ENCODE measurements at regions not wholly inside any gene's neighbourhood (a gene's known extent, or its start where the extent isn't known, plus 50 kb on each side); places are given as distances from the start of the nearest gene placed in this dataset.

DNA sequence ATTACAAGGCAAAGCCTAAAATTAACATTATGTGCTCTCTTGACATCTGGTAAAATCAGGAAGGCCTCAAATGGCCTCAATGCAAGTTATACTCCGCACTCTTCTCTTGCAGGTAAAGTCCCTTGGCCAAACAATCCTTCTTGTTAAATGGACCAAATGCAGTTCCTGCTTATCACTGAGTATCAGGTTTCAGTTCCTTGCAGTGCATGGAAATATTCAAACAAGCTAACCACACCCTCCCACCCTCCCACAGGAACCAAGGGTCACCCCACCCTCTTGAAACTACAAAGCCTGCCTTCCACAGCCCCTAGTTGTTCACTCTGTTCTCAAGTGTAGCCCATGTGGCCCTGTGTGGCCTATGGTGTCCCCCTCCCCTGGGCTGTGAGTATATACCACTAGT, 171.9 kb upstream of the CADPS start:
- TF ChIP-seq, protein P1, sequence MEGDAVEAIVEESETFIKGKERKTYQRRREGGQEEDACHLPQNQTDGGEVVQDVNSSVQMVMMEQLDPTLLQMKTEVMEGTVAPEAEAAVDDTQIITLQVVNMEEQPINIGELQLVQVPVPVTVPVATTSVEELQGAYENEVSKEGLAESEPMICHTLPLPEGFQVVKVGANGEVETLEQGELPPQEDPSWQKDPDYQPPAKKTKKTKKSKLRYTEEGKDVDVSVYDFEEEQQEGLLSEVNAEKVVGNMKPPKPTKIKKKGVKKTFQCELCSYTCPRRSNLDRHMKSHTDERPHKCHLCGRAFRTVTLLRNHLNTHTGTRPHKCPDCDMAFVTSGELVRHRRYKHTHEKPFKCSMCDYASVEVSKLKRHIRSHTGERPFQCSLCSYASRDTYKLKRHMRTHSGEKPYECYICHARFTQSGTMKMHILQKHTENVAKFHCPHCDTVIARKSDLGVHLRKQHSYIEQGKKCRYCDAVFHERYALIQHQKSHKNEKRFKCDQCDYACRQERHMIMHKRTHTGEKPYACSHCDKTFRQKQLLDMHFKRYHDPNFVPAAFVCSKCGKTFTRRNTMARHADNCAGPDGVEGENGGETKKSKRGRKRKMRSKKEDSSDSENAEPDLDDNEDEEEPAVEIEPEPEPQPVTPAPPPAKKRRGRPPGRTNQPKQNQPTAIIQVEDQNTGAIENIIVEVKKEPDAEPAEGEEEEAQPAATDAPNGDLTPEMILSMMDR (IDR thresholded peaks at IDR 0.05; ENCODE audit: insufficient read depth, low read depth, low read length, missing control alignments) = no peak
- no peak overlapping the region for H3K4me3 ChIP-seq (ENCODE audit: low read depth, low read length)
- no peak for DNase-seq (ENCODE audit: low read depth)

DNA sequence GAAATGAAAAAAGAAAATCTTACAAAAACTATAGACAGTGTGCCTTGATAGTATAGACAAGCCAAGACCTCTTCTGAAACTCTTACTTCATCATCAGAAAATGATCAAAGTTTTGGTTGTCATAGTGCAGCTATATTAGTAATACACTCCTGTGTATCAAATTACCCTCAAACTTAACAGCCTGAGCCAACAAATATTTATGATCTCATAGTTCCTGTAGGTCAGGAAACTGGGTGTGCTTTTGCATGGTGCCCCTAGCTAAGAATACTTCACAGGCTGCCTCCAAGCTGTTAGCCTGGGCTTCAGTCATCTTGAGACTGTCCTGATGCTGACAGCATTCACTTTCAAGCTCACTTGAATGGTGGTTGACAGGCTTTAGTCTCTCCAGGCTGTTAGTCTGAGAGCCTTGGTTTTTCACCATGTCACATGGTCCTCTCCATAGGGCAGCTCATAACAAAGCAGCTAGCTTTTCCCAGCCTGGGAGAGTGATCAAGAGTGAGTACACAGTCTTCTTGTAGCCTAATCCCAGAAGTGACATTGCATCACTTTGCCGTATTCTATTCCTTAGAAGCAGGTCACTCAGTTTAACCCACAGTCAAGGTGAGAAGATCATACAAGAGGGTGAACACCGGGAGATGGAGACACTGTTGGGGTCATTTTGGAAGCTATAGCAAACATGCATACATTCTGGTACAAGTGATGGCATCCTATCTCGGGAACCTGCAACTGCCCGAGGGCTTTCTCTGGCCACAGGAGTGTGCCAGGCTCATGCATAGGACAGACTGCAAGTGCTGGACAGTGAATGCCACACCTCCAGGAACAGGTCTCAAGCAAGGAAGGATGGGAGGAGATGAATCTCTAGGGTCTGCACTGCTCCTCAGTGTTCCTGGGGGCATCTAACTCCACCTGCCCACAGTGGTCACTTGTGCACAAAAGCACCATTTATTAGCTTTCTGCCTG, 173.4 kb upstream of the CADPS start:
- H3K4me3 ChIP-seq (ENCODE audit: low read depth, low read length) = no peak overlapping the region
- TF ChIP-seq, protein P1 (IDR thresholded peaks at IDR 0.05; ENCODE audit: insufficient read depth, low read depth, low read length, missing control alignments) = no peak
- no peak for DNase-seq (ENCODE audit: low read depth)

DNA sequence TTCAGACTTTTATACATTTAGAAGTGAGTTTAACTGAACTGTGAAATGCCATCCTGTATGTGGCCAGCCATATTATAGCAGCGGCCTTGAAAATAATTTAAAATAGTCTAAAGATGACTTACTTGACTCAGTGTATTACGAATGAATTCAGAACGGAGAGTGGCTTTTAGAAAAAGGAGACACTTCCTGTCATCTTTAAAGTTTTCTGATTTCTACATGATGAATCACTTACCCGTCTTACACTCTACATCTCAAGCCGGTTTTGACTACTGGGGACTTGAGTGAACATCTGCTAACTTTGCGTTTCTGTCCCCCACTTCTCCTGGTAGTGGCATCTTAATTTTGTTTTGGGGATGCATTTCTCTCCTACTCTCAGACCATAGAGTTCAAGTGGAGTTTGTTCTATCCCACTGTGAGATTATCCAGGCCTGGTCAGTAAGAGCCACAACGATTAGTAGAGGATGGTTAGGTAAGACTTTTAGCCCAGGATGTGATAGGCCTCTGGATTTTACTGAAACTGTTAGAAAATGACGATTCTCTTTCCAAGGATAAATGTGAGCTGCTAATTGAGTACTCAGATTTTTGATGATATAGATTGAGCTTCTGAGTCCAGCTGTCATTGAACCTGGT, 175.4 kb upstream of the CADPS start:
- TF ChIP-seq, protein P1 (IDR thresholded peaks at IDR 0.05; ENCODE audit: insufficient read depth, low read depth, low read length, missing control alignments) = no peak
- no peak for DNase-seq (ENCODE audit: low read depth)
- H3K4me3 ChIP-seq (ENCODE audit: low read depth, low read length) = no peak overlapping the region

DNA sequence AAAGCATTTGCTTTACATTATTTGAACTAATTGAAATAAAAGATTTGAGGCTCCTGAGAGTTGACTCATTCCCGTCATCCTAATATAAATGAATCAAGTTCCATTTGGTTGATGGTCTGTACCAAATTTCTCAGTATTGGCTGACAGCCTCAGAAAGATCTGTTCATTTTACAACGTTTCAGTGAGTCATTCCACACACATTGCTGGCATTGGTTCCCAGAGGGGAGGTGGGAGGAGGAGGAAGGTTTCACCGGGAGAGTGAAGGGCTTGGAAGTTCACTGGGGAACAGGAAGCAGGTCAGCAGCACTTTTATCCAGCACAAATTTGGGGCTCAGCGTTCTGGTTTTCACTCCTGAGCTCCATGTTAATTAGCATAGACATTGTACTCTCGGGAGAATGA, 176.7 kb upstream of the CADPS start:
- TF ChIP-seq, protein P1 (IDR thresholded peaks at IDR 0.05; ENCODE audit: insufficient read depth, low read depth, low read length, missing control alignments) = no peak
- DNase-seq (ENCODE audit: low read depth) = no peak
- no peak overlapping the region for H3K4me3 ChIP-seq (ENCODE audit: low read depth, low read length)

DNA sequence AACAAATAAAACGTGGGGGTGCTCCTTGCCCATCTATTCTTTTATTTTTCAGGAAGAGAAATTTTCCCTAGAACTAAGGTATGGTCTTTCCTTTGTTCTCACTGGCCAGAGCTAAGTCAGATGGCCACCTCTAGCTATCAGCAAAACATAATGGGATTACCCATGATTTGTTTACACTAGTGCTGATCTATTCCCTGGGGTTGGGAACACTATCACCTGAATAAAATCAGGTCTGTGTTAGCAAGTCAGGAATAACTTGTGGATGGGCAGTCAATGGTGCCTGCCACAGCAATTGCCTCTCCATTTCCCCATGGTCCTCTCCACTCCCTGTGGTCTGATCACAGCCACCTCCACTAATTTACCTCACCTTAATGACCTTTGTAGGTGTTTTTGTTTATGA, 181.7 kb upstream of the CADPS start:
- H3K4me3 ChIP-seq (ENCODE audit: low read depth, low read length) = no peak overlapping the region
- DNase-seq (ENCODE audit: low read depth) = no peak
- TF ChIP-seq, protein P1 (IDR thresholded peaks at IDR 0.05; ENCODE audit: insufficient read depth, low read depth, low read length, missing control alignments) = no peak

DNA sequence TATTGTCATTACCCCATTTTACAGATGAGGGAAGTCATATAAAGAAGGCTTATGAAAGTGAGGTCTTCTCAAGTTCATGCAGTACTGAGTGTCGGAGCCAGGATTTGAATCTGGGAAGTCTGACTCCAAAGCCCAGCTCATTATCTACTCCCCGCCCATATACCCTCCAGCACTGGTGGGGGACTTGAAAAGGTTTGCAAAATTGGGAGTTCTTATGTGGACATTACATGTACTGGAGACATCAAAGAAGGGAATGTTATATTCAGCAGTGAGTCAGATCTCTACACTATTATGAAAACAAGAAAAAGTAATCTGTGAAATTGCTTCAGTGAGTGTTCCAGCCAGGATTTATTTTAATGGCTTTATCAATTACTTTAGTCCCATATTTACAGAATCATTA, 185.2 kb upstream of the CADPS start:
- no peak for DNase-seq (ENCODE audit: low read depth)
- H3K4me3 ChIP-seq (ENCODE audit: low read depth, low read length) = no peak overlapping the region
- TF ChIP-seq, protein P1 (IDR thresholded peaks at IDR 0.05; ENCODE audit: insufficient read depth, low read depth, low read length, missing control alignments) = no peak
